Middle frontal gyrus (tissue), 1 donor: ENCODE measurements at regions not wholly inside any gene's neighbourhood (a gene's known extent, or its start where the extent isn't known, plus 50 kb on each side); places are given as distances from the start of the nearest gene placed in this dataset.

Source experiments
- DNase-seq: peaks from one replicate; pipeline ENCODE4 v3.0.0-alpha.2; 2015; ENCODE audit warnings: low spot score; ENCODE audit errors: extremely low spot score

DNA sequence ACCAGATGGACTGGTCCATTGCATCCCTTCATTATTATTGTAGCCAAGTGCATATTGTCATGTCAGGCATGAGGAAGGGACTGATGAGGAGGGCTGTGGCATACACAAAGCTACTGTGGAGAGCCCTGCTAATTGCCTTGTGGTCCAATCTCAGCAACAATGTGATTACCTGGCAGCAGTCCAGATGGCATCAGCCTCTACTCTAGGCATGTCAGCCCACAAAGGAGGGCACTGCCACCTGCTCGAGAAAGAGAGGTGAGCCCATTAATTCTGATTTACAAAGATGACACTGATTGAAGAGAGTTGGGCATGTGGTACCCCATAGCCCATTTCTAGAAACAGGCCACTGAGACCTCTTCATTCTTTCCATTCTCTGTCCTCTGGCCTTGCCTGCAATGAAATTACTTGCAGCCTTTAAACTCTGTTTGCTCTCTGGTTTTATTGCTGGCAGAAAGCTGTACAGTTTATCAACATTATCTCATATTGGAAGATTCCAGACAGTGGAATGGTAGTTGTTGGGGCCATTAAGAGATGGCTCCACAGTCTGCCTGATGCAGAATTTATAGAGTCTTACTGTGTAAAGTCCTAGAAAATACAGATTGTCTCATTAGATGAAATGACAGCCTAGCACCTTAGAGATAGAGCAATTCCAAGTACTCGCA is 307.7 kb downstream of the ARPP21 start:
- DNase-seq, result no peak

DNA sequence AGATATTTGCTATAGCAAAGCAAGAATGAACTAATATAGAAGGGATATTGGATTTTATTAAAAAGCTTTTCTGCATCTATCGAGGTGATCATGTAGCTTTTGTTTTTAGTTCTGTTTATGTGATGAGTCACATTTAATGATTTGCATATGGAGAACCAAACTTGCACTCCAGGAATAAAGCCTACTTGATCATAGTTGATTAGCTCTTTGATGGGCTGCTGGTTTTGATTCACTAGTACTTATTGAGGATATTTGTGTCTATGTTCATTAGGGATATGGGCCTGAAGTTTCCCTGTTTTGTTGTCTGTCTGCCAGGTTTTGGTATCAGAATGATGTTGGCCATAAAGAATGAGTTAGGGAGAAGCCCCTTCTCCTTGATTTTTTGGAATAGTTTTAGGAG is 310.7 kb downstream of the ARPP21 start:
- DNase-seq, result no peak

DNA sequence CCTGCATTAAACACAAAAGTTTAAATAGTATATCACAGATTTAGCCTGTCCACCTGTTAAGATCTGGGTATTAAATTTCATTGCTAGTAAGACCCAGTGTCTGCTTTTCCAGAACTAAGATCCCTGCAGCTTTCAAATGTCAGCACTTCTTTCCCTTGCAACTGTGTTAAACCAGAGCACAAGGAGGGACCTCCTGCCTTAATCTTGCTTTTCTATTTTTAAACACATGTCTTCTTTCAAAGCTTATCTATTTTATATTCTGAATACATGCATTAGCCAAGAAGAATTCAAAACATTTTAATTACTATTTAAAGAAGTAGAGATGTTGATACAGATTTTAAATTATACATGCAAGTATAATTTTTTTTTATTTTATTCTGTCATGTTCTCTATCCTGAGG is 315.1 kb downstream of the ARPP21 start:
- DNase-seq, result no peak

DNA sequence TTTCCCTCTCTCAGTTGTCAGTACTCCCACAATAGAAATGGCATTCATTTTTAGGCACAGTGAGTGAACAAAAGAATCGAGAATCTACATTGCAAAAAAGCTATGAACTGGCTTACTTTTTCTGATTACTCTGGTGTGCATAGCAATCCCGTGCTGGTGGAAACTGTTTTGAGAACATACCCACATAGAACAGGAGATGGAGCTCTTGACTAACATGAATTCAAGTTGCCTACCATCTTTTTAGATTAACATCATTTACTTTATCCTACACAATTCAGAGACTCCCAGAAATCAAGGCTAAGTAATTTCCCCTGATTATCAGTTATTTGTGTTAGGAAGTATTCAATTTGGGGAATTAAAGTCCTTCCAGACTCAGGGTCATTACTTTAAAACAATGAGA is 326.6 kb downstream of the ARPP21 start:
- DNase-seq, result peak; percentile 14

DNA sequence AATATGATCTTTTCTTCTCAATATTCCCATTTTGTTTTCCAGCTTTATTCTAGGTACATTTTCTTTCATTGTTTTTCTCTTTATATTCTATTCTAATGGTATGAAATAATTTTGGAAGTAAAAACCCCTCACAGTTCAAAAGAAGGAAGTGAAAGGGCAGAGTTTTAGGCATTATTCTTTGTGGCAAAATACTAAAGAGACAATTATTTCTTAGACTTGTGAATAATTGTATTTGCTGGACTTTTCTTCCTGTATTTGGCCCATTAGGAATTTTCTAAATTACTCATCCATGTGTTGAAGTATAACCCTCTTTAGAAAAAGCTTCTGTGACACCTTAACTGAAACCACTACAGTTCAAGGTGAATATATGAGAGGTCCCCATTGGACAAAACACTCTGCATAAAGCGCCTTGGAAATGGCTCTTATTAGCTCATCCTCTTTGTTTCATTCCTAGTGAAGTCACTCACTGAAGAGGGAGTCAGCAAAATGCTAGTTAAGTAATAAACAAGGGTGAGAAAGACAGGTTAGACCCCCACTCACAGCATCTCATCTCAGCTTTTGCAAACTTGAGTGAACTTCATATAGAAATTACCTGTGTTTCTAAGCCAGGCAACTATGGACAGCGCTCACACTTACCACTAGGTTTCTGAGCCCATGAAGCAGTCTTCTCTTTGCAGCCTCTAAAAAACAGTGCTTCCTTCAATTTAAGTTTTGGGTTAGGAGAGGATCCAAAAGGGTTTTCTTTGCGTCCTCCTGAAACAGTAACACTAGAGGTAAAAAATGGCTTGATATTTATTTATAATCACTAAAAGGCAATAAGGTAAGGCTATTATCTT is 327.5 kb downstream of the ARPP21 start:
- no peak for DNase-seq

DNA sequence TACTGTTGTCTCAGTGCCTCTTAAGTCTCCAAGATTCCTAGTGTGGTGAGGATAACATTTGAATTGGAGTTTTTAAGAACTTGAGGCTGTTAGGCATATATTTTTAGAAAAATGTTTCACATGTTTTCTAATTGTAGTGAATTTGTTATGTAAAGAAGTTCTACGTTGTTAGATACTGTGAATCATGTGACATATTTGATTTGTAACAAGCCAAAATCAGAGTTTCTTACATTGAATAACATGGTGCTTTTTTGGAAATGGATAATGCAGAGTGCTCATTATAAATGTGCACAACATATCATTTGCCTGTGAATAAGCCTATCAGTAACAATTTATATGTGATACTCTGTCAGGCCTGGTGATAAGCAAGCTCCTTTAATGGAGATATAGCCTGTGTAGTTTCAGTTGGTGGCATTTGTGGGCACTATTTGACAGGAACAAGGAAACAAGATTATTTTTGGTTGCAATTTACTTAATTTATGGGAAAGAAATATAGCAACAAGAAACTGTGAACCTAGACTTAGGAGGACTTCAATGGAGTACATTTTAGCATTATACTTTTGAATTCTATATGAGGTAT is 328.8 kb downstream of the ARPP21 start:
- DNase-seq, result no peak

DNA sequence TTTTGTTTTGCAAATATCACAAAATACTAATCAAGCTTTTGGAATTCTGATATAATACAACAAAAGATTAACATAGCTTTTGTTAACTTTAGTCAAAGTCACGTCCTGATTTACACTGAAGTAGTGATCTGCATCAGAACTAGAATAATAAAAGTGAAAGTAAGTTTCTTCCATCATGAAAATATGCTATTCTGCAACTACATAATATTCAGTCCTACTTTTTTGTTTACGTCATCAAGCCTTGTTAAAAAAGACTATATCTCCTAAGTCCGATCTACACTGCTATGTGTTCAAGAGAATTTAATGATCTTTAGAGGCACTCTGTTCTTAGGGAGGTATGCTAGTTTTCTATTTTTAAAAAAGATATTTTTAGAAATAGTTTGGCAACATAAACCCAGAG is 330.1 kb downstream of the ARPP21 start:
- no peak for DNase-seq

DNA sequence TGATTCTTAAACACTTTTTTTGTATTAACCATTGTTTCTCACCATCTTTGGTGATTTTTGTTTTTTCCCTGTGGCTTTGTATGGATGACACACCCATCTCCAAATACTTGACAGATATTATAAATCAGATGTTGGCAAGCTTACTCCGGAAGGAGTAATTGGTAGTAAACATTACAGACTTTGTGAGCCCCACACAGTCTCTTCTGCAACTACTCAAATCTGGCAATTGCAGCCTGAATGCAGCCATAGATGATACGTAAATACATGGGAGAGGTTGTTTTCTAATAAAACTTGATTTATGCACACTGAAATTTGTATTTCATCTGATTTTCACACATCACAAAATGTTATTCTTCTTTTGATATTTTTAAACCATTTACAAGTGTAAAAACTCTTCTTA is 331.5 kb downstream of the ARPP21 start:
- no peak for DNase-seq

DNA sequence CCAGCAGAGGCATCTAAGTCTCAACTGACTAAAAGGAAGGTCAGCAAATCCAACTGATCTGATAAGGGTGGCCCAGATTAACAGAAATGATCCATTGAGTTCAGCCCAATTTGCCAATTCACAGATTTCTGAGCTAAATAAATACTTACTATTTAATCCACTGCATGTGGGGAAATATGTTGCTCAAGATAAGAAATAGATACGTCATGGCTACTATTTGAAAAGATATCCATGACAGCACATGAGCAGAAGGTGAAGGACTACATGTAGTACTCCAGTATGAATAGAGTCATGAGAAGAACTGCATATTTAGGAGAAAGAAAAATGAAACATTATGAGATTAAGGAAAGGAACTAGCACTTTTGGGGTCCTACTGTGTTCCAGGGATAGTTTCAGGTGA is 332.4 kb downstream of the ARPP21 start:
- DNase-seq, result no peak

DNA sequence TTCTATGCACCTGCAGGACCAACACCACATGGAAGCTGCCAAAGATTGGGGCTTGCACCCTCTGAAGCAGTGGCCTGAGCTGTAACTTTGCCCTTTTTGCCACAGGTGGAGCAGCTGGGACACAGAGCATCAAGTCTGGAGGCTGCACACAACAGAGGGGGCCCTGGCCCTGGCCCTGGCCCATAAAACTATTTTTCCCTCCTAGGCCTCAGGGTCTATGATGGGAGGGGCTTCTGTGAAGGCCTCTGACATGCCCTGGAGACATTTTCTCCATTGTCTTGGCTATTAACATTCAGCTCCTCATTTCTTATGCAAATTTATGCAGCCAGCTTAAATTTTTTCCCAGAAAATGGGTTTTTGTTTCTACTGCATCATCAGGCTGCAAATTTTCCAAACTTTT is 335.5 kb downstream of the ARPP21 start:
- no peak for DNase-seq

DNA sequence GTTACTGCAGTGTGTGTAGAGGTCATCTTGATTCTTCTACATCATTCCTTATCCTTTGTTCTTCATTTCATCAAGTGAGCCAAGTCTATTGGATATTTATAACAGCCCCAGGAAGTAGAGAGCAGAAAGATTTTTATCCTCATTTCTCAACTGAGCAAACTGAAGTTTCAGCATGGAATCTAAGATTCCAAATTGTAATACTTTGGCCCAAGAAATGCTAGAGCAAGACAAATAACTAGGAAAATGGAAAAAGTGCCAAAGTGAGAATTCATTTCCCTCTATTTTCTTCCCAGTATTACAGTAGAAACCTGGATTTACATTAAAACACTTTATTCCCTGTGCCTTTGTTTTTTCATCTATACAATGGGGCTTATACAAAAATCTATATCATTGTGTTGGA is 346.8 kb downstream of the ARPP21 start:
- no peak for DNase-seq

DNA sequence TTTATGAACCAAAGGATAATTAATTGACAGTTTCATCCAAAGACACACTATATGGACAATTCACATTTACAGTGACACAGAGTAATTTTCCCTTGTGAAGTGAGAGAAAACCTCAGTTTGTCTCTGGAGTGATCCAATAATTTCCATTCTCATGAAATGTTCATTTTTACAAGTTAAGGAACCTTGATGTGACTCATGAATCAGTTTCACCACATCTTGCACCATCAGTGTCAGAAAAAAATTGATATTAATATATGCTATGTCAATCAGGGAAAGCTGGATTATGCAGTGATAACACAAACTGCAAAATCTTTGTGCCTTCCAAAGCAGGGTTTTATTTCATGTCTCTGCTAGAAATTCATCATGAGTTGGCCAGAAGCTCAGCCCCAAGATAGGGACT is 348.1 kb downstream of the ARPP21 start:
- DNase-seq, result no peak

DNA sequence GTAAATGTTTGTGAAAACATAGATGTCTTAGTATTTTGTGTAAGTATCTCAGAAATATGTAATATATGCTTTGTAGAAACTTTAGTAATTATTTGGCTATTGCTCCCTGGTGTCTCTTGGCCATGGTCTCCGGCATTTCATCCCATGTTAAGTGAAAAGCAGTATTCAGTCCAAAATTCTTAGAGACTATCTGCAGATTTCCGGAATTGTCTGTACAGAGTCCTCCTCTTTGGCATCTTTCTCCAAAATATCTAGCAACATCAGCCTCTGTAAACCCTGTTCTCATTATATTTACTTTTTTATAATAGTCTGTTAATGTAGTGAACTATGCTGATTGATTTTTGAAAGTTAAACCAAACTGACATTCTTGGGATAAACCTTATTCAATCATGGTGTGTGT is 352.7 kb downstream of the ARPP21 start:
- DNase-seq, result no peak

DNA sequence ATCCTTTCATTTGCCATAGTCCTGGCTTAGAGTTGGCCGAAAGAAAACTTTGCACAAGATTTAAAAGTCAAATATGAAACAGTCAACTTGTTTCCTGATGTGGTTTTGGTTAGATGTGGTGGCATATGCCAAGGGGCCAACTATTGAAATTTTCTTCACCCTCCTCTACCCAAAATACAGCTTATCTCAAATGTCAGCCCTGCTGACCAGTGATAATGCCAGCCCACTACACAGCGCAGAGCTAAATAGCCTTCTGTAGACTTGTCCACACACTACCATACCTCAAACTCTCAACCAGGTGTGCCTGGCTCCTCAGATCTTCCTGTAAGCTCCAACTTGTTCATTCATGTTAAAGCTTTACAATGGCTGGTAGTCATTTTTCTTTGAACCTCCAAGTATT is 368.5 kb upstream of the STAC start:
- no peak for DNase-seq

DNA sequence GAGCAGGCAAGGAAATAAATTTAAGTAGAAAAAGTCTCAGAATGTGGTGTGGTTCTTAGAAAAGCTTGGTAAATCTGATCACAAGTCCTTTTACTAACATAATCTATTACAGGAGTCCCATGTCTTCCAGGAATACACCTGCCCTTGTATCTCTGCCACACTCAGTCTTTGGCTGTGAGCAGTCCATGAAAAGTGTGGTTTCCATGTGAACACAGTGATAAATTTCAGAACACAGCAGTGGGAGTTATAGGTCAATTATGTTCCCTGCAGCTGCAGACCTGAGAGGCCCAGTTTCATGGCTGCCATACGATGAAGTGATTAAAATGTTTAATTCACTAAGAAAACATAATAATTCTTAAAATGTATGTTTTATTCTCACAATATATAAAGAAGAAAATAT is 366.9 kb upstream of the STAC start:
- DNase-seq, result no peak

DNA sequence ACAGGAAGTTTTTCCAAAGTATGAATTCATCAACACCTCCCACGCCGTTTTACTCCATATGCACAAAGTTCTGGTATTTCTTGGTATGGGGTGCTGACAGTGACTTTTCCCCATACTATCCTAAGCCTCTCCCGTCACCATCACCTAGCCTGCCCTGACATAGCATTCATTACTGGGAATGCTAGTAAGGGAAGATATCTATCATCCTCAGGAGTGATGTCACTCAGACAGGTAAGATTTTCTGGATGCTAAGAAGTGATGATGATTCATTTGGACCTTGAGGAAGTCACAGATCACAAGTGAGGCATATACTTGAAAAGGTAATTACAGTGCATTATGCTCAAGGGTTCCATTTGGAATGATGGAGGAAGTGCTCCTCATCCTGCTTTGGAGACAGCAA is 355.1 kb upstream of the STAC start:
- DNase-seq, result no peak

DNA sequence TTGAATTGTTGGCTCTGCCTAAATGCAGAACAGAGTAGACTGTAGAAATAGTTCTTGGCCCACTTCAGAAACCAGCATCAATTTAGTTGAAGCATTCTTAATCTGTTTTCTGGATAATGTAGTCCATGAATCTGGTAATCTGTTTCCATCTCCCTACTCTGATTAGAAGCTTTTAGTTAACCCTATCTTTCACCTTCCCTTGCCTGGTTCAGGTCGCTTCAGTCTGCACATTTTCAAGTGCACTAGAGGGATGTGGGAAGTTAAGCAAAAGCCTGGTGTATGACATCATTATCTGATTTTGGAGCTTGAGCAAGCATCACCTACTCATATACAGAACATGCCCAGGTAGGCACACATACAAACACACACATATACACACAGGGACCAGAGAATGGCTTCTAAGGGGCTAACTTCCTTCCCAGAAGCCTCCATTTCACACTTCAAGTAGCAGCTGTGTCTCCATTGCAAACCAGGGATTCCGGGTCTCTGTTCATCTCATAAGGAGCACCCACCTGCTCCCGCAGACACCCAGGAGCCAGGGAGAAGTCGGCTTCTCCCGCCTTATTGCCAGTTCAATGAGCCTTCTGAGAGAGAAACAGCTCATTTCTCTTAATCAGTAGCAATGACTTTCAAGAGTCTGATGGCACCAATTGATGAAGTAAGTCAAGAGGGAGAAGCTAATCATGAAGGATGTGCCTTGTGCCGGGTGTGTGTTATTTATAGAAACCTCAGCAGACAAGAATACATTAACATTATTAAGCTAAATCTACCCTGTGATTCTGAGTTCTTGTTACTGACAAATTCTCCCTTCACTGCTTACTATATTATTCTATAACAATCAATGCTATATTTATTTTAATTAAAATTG is 347.9 kb upstream of the STAC start:
- DNase-seq, result no peak

DNA sequence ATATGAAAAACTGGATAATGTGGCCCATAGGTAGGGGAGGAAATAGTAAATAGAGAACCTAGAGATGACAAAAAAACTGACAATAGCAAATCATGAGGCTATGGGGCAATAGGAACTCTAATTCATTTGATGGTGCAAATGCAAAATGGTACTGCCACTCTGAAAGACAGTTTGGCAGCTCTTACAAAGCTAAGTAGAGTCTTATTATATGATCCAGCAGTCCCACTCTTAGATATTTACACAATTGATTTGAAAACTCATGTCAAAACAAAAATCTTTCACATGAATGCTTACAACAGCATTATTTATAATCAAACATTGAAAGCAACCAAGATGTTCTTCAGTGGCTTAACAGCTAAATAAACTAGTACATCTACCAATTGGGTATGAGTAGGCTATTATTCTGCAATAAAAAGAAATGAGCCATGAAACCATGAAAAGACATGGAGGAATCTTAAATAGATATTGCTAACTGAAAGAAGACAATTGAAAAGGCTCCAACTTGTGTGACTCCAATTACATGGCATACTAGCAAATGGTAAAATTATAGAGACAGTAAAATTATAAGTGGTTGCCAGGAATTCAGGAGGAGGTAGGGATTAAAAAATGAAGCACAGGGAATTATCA is 321.8 kb upstream of the STAC start:
- DNase-seq, result no peak

DNA sequence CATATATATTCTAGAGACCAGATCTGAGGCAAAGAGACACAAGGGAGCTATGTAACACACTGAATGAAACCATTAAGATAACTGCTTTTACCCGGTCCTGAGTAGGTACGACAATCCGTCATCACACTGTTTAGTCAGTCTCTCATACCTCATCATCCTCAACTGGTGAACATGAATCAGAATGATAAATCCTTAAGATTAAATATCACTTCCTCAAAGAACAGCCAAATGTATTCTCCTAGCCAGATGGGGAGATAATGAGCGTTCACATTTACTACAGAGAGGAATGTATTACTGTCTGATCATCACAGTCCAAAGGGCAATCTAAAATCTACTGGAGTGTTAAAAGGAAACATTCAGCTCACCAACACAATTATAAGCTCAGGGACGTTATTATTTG is 319.4 kb upstream of the STAC start:
- DNase-seq, result no peak

DNA sequence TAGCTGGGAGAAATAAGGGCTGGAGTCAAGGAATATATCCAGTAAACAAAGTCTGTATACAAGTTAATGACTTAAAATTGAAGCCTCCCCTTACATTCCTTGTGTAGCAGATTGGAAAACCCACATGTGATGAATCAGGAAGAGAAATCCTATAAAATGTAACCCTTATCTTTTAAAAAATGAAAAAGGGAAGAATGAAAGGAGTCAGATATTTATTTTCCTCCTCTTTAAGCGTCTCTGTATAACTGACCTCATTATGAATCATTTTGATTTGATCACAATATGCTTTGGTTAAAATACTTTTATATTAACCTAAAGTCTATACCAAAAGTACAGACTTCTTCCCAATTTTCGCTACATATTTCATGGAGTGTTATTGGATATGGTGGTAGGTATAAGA is 316.3 kb upstream of the STAC start:
- DNase-seq, result no peak

DNA sequence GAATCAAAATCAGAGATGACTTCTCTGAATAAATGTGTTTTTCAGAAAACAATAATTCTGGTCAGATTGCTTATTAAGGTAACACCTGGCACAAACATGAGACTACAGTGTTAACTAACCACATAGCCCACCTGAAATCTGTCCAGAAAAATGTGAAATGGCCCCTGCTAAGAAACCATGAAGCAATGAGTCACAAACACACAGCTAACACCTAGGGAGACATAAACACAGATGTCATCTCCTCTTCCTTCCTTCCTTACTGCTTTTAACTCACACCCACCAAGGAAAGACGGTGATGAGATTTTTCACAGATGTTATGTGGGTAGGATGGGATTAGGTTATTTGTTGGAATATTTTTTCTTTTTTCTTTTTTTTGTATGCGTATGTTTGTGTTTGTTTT is 315.0 kb upstream of the STAC start:
- no peak for DNase-seq
